GM23338 (cell line): ENCODE measurements at regions not wholly inside any gene's neighbourhood (a gene's known extent, or its start where the extent isn't known, plus 50 kb on each side); places are given as distances from the start of the nearest gene placed in this dataset.

Source experiments
- ATAC-seq: fragments of 200-7000 bp; cut with Tn5 transposase; 3 replicates; pipeline ENCODE4 v1.9.1; 2020
- DNase-seq: peaks from one replicate; pipeline ENCODE4 v3.0.0-alpha.2; 2015; ENCODE audit warnings: low spot score
- H2AFZ ChIP-seq: fragments of 200-600 bp; sonication (generic); 2 replicates; pipeline ENCODE4 v1.8.0; 2016; ENCODE audit warnings: antibody characterized with exemption, mild to moderate bottlenecking, moderate library complexity
- H3F3A ChIP-seq: fragments of 200-600 bp; sonication (generic); replicated peaks from 2 replicates; pipeline ENCODE4 v1.8.0; 2017; ENCODE audit warnings: antibody characterized with exemption, mixed run types, low read depth
- H3K27ac ChIP-seq: fragments of 200-600 bp; sonication (generic); 2 replicates; pipeline ENCODE4 v1.6.1; 2016; ENCODE audit warnings: low read depth
- H3K27me3 ChIP-seq: fragments of 200-600 bp; sonication (generic); 2 replicates; pipeline ENCODE4 v1.8.0; 2016; ENCODE audit warnings: mild to moderate bottlenecking, mixed run types, moderate library complexity; ENCODE audit not compliant: insufficient read depth
- H3K36me3 ChIP-seq: fragments of 200-600 bp; sonication (generic); 2 replicates; pipeline ENCODE4 v1.8.0; 2016; ENCODE audit warnings: mild to moderate bottlenecking; ENCODE audit not compliant: insufficient read depth
- H3K4me1 ChIP-seq: fragments of 200-600 bp; sonication (generic); 2 replicates; pipeline ENCODE4 v1.8.0; 2016; ENCODE audit warnings: mild to moderate bottlenecking, moderate library complexity; ENCODE audit not compliant: insufficient read depth
- H3K4me2 ChIP-seq: fragments of 200-600 bp; sonication (generic); 2 replicates; pipeline ENCODE4 v1.7.1; 2017; ENCODE audit warnings: mixed run types
- H3K4me3 ChIP-seq: fragments of 200-600 bp; sonication (generic); 2 replicates; pipeline ENCODE4 v1.6.1; 2016; ENCODE audit warnings: mixed run types
- H3K79me2 ChIP-seq: fragments of 200-600 bp; sonication (generic); replicated peaks from 2 replicates; pipeline ENCODE4 v1.8.0; 2017; ENCODE audit warnings: mild to moderate bottlenecking; ENCODE audit not compliant: insufficient read depth
- H3K9me2 ChIP-seq: fragments of 200-600 bp; sonication (generic); 2 replicates; pipeline ENCODE4 v1.8.0; 2017; ENCODE audit not compliant: insufficient read depth
- H4K20me1 ChIP-seq: fragments of 200-600 bp; sonication (generic); replicated peaks from 2 replicates; pipeline ENCODE4 v1.8.0; 2017; ENCODE audit warnings: mild to moderate bottlenecking; ENCODE audit not compliant: insufficient read depth
- H3K27ac Mint-ChIP-seq: 2 replicates; pipeline ENCODE4 v1.8.0; 2020; ENCODE audit warnings: inconsistent platforms, mild to moderate bottlenecking, moderate library complexity, mixed read lengths
- H3K27me3 Mint-ChIP-seq: 3 replicates; pipeline ENCODE4 v1.8.0; 2022; ENCODE audit warnings: low read depth, mild to moderate bottlenecking, moderate library complexity, mixed read lengths, inconsistent platforms; ENCODE audit not compliant: insufficient read depth, poor library complexity
- H3K36me3 Mint-ChIP-seq: 3 replicates; pipeline ENCODE4 v1.8.0; 2021; ENCODE audit warnings: low read depth, mild to moderate bottlenecking, inconsistent platforms, moderate library complexity, mixed read lengths
- H3K4me1 Mint-ChIP-seq: 3 replicates; pipeline ENCODE4 v1.8.0; 2020; ENCODE audit warnings: mild to moderate bottlenecking, inconsistent platforms, mixed read lengths
- H3K4me3 Mint-ChIP-seq: 3 replicates; pipeline ENCODE4 v1.8.0; 2021; ENCODE audit warnings: moderate library complexity, mild to moderate bottlenecking, inconsistent platforms, mixed read lengths
- H3K9me3 Mint-ChIP-seq: 3 replicates; pipeline ENCODE4 v1.8.0; 2020; ENCODE audit warnings: moderate library complexity, mild to moderate bottlenecking, inconsistent platforms, mixed read lengths
- CREB1 ChIP-seq: fragments of 250-450 bp; sonication (Bioruptor Pico); IDR thresholded peaks from 2 replicates; pipeline ENCODE4 v1.5.0; 2020; ENCODE audit warnings: low read depth, mild to moderate bottlenecking, moderate library complexity
- CTCF ChIP-seq, 2 experiments: fragments of 200-600 bp in 1 of 2; sonication (generic) in 1 of 2; conservative IDR thresholded peaks; 2 replicates each; pipeline versions ENCODE4 v1.5.1 to v1.6.1; 2016 to 2017; ENCODE audit warnings: antibody characterized with exemption in 2 of 2, low read depth in 2 of 2, mild to moderate bottlenecking in 2 of 2, moderate library complexity in 1 of 2
- ETS1 ChIP-seq: IDR thresholded peaks from 2 replicates; pipeline ENCODE4 v1.6.1; 2016; ENCODE audit warnings: antibody characterized with exemption
- EZH2 ChIP-seq: fragments of 200-600 bp; sonication (generic); IDR thresholded peaks from one replicate; pipeline ENCODE4 v1.8.0; 2017; ENCODE audit warnings: antibody characterized with exemption, mild to moderate bottlenecking, low read depth; ENCODE audit not compliant: unreplicated experiment
- EZH2phosphoT487 ChIP-seq: fragments of 200-600 bp; sonication (generic); IDR thresholded peaks from one replicate; pipeline ENCODE4 v1.8.1; 2018; ENCODE audit warnings: antibody characterized with exemption; ENCODE audit not compliant: unreplicated experiment
- JUNB ChIP-seq: IDR thresholded peaks from one replicate; pipeline ENCODE4 v1.6.1; 2016; ENCODE audit warnings: antibody characterized with exemption; ENCODE audit not compliant: unreplicated experiment
- NANOG ChIP-seq: IDR thresholded peaks from 2 replicates; pipeline ENCODE4 v1.6.1; 2016; ENCODE audit warnings: antibody characterized with exemption, borderline replicate concordance
- POLR2AphosphoS5 ChIP-seq: IDR thresholded peaks from 2 replicates; pipeline ENCODE4 v1.6.1; 2016; ENCODE audit warnings: antibody characterized with exemption, low read depth
- STAT1 ChIP-seq: IDR thresholded peaks from one replicate; pipeline ENCODE4 v1.6.1; 2016; ENCODE audit warnings: antibody characterized with exemption; ENCODE audit not compliant: unreplicated experiment
- ZNF114 ChIP-seq: fragments of 250-450 bp; sonication (Bioruptor Pico); IDR thresholded peaks from 2 replicates; pipeline ENCODE4 v1.5.0; 2020; ENCODE audit warnings: mild to moderate bottlenecking, moderate library complexity
- ZNF331 ChIP-seq: fragments of 250-450 bp; sonication (Bioruptor Pico); IDR thresholded peaks from 2 replicates; pipeline ENCODE4 v1.5.0; 2020; ENCODE audit warnings: low read depth, mild to moderate bottlenecking, moderate library complexity
- ZNF462 ChIP-seq: fragments of 250-450 bp; sonication (Bioruptor Pico); IDR thresholded peaks from 2 replicates; pipeline ENCODE4 v1.5.0; 2020; ENCODE audit warnings: mild to moderate bottlenecking, moderate library complexity
- TF ChIP-seq, protein P1 (sequence below): IDR thresholded peaks from one replicate; pipeline ENCODE4 v1.6.1; 2018; ENCODE audit warnings: antibody characterized with exemption; ENCODE audit not compliant: unreplicated experiment

DNA sequence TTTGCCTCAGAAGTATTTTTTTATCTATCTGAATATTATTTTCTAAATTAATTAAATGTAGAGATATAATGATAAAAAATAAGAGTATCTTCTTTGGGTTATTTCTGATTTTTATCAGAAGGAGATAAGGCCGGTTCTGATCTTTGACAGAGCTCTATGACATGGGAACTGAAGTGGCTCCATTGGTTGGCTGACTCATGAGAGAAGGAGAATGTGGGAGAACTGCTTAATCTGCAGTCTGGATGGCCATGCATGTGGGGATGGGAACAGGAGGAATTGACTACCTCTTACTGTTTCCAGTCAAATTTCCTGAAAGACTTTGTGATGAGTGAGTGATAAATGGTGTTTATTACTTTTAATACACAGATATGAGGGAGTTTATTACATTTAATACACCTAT lies 155.8 kb upstream of the ATP2B1 start:
- peaks cover 16% of the 10 kb centered on the region for H3K4me1 Mint-ChIP-seq
- H3K27me3 Mint-ChIP-seq = peaks cover 40% of the 10 kb centered on the region

More for the DNA sequence above, 155.8 kb upstream of the ATP2B1 start:
- ATAC-seq (peak; percentile 58), DNase-seq (peak; percentile 20)
- no peaks in the 10 kb centered on the region for H3K36me3 Mint-ChIP-seq
- TF ChIP-seq CTCF (conservative IDR thresholded peaks at IDR 0.05; ENCODE audit: low read depth in 2 of 2) (no peak), CREB1 (CRISPR knock-in tag) (no peak), EZH2phosphoT487 (no peak), POLR2AphosphoS5 (no peak), STAT1 (no peak), NANOG (no peak), ZNF462 (CRISPR knock-in tag) (no peak), ETS1 (no peak), EZH2 (no peak), JUNB (no peak), ZNF331 (CRISPR knock-in tag) (no peak), ZNF114 (CRISPR knock-in tag) (no peak)
- TF ChIP-seq, protein P1, sequence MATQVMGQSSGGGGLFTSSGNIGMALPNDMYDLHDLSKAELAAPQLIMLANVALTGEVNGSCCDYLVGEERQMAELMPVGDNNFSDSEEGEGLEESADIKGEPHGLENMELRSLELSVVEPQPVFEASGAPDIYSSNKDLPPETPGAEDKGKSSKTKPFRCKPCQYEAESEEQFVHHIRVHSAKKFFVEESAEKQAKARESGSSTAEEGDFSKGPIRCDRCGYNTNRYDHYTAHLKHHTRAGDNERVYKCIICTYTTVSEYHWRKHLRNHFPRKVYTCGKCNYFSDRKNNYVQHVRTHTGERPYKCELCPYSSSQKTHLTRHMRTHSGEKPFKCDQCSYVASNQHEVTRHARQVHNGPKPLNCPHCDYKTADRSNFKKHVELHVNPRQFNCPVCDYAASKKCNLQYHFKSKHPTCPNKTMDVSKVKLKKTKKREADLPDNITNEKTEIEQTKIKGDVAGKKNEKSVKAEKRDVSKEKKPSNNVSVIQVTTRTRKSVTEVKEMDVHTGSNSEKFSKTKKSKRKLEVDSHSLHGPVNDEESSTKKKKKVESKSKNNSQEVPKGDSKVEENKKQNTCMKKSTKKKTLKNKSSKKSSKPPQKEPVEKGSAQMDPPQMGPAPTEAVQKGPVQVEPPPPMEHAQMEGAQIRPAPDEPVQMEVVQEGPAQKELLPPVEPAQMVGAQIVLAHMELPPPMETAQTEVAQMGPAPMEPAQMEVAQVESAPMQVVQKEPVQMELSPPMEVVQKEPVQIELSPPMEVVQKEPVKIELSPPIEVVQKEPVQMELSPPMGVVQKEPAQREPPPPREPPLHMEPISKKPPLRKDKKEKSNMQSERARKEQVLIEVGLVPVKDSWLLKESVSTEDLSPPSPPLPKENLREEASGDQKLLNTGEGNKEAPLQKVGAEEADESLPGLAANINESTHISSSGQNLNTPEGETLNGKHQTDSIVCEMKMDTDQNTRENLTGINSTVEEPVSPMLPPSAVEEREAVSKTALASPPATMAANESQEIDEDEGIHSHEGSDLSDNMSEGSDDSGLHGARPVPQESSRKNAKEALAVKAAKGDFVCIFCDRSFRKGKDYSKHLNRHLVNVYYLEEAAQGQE = no peak
- no peak overlapping the region for H3K27ac ChIP-seq
- H3K36me3 ChIP-seq = no peaks in the 10 kb centered on the region
- H3K27me3 ChIP-seq = peaks cover 42% of the 10 kb centered on the region
- H3F3A ChIP-seq = no peaks in the 10 kb centered on the region
- H2AFZ ChIP-seq = no peak overlapping the region
- no peaks in the 10 kb centered on the region for H3K79me2 ChIP-seq
- no peaks in the 10 kb centered on the region; the same call in 2 of the 3 replicates for H3K9me3 Mint-ChIP-seq
- no peaks in the 10 kb centered on the region for H4K20me1 ChIP-seq
- no peak overlapping the region for H3K4me3 Mint-ChIP-seq
- H3K4me3 ChIP-seq = no peak overlapping the region
- H3K27ac Mint-ChIP-seq = no peak overlapping the region
- H3K9me2 ChIP-seq = no peaks in the 10 kb centered on the region
- H3K4me2 ChIP-seq = no peak overlapping the region
- peaks cover 10% of the 10 kb centered on the region for H3K4me1 ChIP-seq
